T-helper 1 cell treated with Interleukin-12 subunit alpha and Interleukin-12 subunit beta and Interleukin-4 antibody, amounts not matched to agents 30 ng/mL and 1 ng/mL, for 36 hours (primary cell): ENCODE measurements at regions not wholly inside any gene's neighbourhood (a gene's known extent, or its start where the extent isn't known, plus 50 kb on each side); places are given as distances from the start of the nearest gene placed in this dataset.

Source experiments
- intact Hi-C: fragments of 100-400 bp; cut with micrococcal nuclease; formaldehyde crosslinking; loops from one replicate; pipeline ENCODE4 v1.15.1; 2024

- intact Hi-C loops: no loop called here
These were observed 1267.0 kb upstream of the CITED2 start for GRCh38 chr6:140641412-140641811.

GRCh38 chr6:140636908-140637402, 1262.5 kb upstream of the CITED2 start:
- intact Hi-C loops: no loop called here

- intact Hi-C loops: no loop called here
These were observed 1261.9 kb upstream of the CITED2 start for GRCh38 chr6:140636271-140636907.

GRCh38 chr6:140627002-140627401, 1252.6 kb upstream of the CITED2 start:
- intact Hi-C loops: no loop called here

GRCh38 chr6:140623498-140623897, 1249.0 kb upstream of the CITED2 start:
- intact Hi-C loops: no loop called here

GRCh38 chr6:140620496-140620895, 1246.0 kb upstream of the CITED2 start:
- intact Hi-C loops: no loop called here

GRCh38 chr6:140609956-140610355, 1235.5 kb upstream of the CITED2 start:
- intact Hi-C loops: no loop called here

GRCh38 chr6:140609321-140609720, 1234.9 kb upstream of the CITED2 start:
- intact Hi-C loops: no loop called here

- intact Hi-C loops: no loop called here
These were observed 1230.3 kb upstream of the CITED2 start for GRCh38 chr6:140604786-140605185.

- intact Hi-C loops: no loop called here
These were observed 1228.2 kb upstream of the CITED2 start for GRCh38 chr6:140602431-140603248.

- intact Hi-C loops: no loop called here
These were observed 1226.8 kb upstream of the CITED2 start for GRCh38 chr6:140601021-140601808.

GRCh38 chr6:140599916-140600315, 1225.5 kb upstream of the CITED2 start:
- intact Hi-C loops: loop anchor here (5.0 kb wide), 1 partner anchor 1158 kb away; no protein-coding TSS in a partner anchor

GRCh38 chr6:140597181-140597580, 1222.7 kb upstream of the CITED2 start:
- intact Hi-C loops: loop anchor here (5.0 kb wide), 1 partner anchor 1155 kb away; no protein-coding TSS in a partner anchor

- intact Hi-C loops: loop anchor here (5.0 kb wide), 1 partner anchor 1152 kb away; no protein-coding TSS in a partner anchor
These were observed 1220.3 kb upstream of the CITED2 start for GRCh38 chr6:140594806-140595128.

GRCh38 chr6:140592877-140593276, 1218.4 kb upstream of the CITED2 start:
- intact Hi-C loops: no loop called here

- intact Hi-C loops: no loop called here
These were observed 1216.2 kb upstream of the CITED2 start for GRCh38 chr6:140590641-140591040.

- intact Hi-C loops: loop anchor here (1.0 to 10.0 kb wide), 10 partner anchors 100 to 1432 kb away; no protein-coding TSS in a partner anchor
These were observed 1212.1 kb upstream of the CITED2 start for GRCh38 chr6:140586426-140587061.

- intact Hi-C loops: loop anchor here (1.0 to 10.0 kb wide), 4 partner anchors 9 to 1427 kb away; no protein-coding TSS in a partner anchor
These were observed 1207.2 kb upstream of the CITED2 start for GRCh38 chr6:140581601-140582000.

GRCh38 chr6:140579918-140580317, 1205.5 kb upstream of the CITED2 start:
- intact Hi-C loops: loop anchor here (10.0 kb wide), 2 partner anchors 1045 to 1425 kb away; no protein-coding TSS in a partner anchor

GRCh38 chr6:140576004-140576555, 1201.6 kb upstream of the CITED2 start:
- intact Hi-C loops: no loop called here

- intact Hi-C loops: loop anchor here (1.0 kb wide), 1 partner anchor 8 kb away; no protein-coding TSS in a partner anchor
These were observed 1198.4 kb upstream of the CITED2 start for GRCh38 chr6:140572867-140573266.
